ENCODE measurements at regions not wholly inside any gene's neighbourhood (a gene's known extent, or its start where the extent isn't known, plus 50 kb on each side); places are given as distances from the start of the nearest gene placed in this dataset.
"Not testable (repeated sequence)": the region's sequence is repeated elsewhere in the genome, so short reads cannot be mapped to it uniquely, and the experiment has no call there.

GRCh38 chr1:232143315-232143886 lies 486.5 kb downstream of the SIPA1L2 start:
- no peak overlapping the region for H3K4me3 ChIP-seq (ENCODE audit: low read length)
- H4K20me1 ChIP-seq (ENCODE audit: insufficient read depth): no peaks in the 10 kb centered on the region
- H3K9me2 ChIP-seq (ENCODE audit: insufficient read depth, low read length): no peaks in the 10 kb centered on the region
- no peak overlapping the region for H3K27ac ChIP-seq (ENCODE audit: low read length)
- no peaks in the 10 kb centered on the region for H3K79me2 ChIP-seq (replicated peaks; ENCODE audit: insufficient read depth, low read length)
- no peaks in the 10 kb centered on the region for H3K9me3 ChIP-seq (ENCODE audit: low read length)
- H3F3A ChIP-seq (ENCODE audit: insufficient read depth, low read length, poor library complexity, severe bottlenecking): no peaks in the 10 kb centered on the region
- H3K4me2 ChIP-seq (ENCODE audit: low read length): no peak overlapping the region
- no peak overlapping the region for H2AFZ ChIP-seq (ENCODE audit: low read depth, low read length)
- no peaks in the 10 kb centered on the region for H3K36me3 ChIP-seq (ENCODE audit: insufficient read depth, low read length)
- no peak overlapping the region for H3K9ac ChIP-seq (ENCODE audit: low read length)
- H3K27me3 ChIP-seq (ENCODE audit: insufficient read depth, low read depth, low read length): no peaks in the 10 kb centered on the region
- no peak for TF ChIP-seq CTCF (IDR thresholded peaks at IDR 0.05; ENCODE audit: poor library complexity, severe bottlenecking)

- Histone ChIP-seq H3K4me3 (ENCODE audit: low read length) (no peak overlapping the region), H3K4me2 (ENCODE audit: low read length) (no peak overlapping the region), H2AFZ (ENCODE audit: low read depth, low read length) (no peak overlapping the region), H3K9me3 (ENCODE audit: low read length) (no peaks in the 10 kb centered on the region), H3K79me2 (replicated peaks; ENCODE audit: insufficient read depth, low read length) (no peaks in the 10 kb centered on the region), H3K27ac (ENCODE audit: low read length) (no peak overlapping the region), H3K27me3 (ENCODE audit: insufficient read depth, low read depth, low read length) (no peaks in the 10 kb centered on the region), H3K9me2 (ENCODE audit: insufficient read depth, low read length) (no peaks in the 10 kb centered on the region), H3K36me3 (ENCODE audit: insufficient read depth, low read length) (no peaks in the 10 kb centered on the region), H3K9ac (ENCODE audit: low read length) (no peak overlapping the region), H3F3A (ENCODE audit: insufficient read depth, low read length, poor library complexity, severe bottlenecking) (no peaks in the 10 kb centered on the region), H4K20me1 (ENCODE audit: insufficient read depth) (no peaks in the 10 kb centered on the region)
- no peak for TF ChIP-seq REST (IDR thresholded peaks at IDR 0.05; ENCODE audit: borderline replicate concordance)
- TF ChIP-seq RAD21 (conservative IDR thresholded peaks at IDR 0.05): no peak
Observed at GRCh38 chr1:232142403-232143314, 487.3 kb downstream of the SIPA1L2 start.

- H3F3A ChIP-seq (ENCODE audit: insufficient read depth, low read length, poor library complexity, severe bottlenecking); H4K20me1 ChIP-seq (ENCODE audit: insufficient read depth); H3K4me2 ChIP-seq (ENCODE audit: low read length); H3K4me3 ChIP-seq (ENCODE audit: low read length); H3K9ac ChIP-seq (ENCODE audit: low read length); H3K36me3 ChIP-seq (ENCODE audit: insufficient read depth, low read length); H3K27ac ChIP-seq (ENCODE audit: low read length); H3K79me2 ChIP-seq (replicated peaks; ENCODE audit: insufficient read depth, low read length); H3K9me2 ChIP-seq (ENCODE audit: insufficient read depth, low read length); H3K9me3 ChIP-seq (ENCODE audit: low read length); H2AFZ ChIP-seq (ENCODE audit: low read depth, low read length); H3K27me3 ChIP-seq (ENCODE audit: insufficient read depth, low read depth, low read length): not testable (repeated sequence)
Observed at GRCh38 chr1:232141167-232141448, 488.8 kb downstream of the SIPA1L2 start.
